Hindlimb muscle (tissue), 1 donor: ENCODE measurements at regions not wholly inside any gene's neighbourhood (a gene's known extent, or its start where the extent isn't known, plus 50 kb on each side); places are given as distances from the start of the nearest gene placed in this dataset.
A peak's percentile ranks its signal among the peaks of the same experiment; 100 is the strongest.
"Not testable (repeated sequence)": the region's sequence is repeated elsewhere in the genome, so short reads cannot be mapped to it uniquely, and the experiment has no call there.

ENCODE experiments used
- DNase-seq: peaks from one replicate; pipeline ENCODE4 v3.0.0-alpha.2; 2013

DNA sequence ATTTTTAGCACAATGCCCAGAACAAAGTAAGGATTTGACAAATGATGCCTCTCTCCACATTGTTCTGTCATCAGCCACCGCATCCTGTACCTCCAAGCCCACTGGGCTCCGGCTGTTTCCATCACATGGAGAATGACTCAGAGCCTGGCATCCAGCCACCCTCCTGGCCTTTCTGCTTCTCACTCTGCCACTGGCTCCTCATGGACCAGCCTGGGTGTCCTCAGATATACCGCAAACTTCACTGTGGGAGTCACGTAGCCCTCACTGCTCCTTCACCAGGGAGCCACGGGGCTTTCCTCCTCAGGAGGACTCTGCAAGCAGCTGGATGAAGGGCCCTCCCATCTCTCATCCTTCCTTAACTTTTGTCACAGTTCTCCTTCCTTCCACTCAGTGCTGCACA, 943.0 kb downstream of the TUBA3C start:
- not testable (repeated sequence) for DNase-seq

DNA sequence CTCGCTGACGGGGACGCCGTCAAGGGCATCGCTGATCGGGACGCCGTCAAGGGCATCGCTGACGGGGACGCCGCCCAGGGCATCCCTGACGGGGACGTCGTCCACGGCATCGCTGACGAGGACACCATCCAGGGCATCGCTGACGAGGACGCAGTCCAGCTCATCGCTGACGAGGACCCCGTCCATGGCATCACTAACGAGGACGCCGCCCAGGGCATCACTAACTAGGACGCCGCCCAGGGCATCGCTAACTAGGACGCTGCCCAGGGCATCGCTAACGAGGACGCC, 945.2 kb downstream of the TUBA3C start:
- no peak for DNase-seq

DNA sequence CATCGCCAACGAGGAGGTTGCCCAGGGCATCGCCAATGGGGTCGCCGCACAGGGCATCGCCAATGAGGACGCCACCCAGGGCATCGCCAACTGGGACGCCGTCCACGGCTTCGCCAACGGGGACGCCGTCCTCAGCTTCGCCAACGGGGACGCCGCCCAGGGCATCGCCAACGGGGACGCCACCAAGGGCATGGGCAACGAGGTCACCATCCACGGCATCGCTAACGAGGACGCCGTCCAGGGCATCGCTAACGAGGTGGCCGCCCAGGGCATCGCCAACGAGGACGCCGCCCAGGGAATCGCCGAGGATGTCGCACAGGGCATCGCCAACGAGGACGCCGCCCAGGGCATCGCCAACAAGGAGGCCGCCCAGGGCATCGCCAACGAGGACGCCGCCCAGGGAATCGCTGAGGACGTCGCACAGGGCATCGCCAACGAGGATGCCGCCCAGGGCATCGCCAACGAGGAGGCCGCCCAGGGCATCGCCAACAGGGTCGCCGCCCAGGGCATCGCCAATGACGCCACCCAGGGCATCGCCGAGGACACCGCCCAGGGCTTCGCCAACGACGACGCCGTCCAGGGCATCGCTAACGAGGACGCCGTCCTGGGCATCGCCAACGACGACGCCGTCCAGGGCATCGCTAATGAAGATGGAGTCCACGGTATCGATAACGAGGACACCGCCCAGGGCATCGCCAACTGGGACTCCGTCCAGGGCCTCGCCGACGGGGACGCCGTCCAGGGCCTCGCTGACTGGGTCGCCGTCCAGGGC, 945.7 kb downstream of the TUBA3C start:
- DNase-seq = no peak

DNA sequence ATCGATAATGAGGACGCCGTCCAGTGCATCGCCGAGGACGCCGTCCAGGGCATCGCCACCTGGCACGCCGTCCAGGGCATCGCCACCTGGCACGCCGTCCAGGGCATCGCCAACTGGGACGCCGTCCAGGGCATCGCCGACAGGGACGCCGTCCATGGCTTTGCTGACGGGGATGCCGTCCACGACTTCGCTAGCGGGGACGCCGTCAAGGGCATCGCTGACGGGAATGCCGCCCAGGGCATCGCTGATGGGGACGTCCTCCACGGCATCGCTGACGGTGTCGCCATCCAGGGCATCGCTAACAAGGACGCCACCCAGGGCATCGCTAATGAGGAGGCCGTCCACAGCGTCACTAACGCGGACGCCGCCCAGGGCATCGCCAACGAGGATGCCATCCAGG, 946.5 kb downstream of the TUBA3C start:
- DNase-seq = no peak

DNA sequence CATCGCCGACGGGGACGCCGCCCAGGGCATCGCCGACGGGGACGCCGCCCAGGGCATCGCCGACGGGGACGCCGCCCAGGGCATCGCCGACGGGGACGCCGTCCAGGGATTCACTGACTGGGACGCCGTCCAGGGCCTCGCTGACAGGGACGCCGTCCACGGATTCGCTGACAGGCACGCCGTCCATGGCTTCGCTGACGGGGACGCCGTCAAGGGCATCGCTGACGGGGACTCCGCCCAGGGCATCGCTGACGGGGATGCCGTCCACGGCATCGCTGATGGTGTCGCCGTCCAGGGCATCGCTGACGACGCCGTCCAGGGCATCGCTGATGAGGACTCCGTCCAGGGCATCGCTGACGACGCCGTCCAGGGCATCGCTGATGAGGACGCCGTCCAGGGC, 947.2 kb downstream of the TUBA3C start:
- DNase-seq = not testable (repeated sequence)

DNA sequence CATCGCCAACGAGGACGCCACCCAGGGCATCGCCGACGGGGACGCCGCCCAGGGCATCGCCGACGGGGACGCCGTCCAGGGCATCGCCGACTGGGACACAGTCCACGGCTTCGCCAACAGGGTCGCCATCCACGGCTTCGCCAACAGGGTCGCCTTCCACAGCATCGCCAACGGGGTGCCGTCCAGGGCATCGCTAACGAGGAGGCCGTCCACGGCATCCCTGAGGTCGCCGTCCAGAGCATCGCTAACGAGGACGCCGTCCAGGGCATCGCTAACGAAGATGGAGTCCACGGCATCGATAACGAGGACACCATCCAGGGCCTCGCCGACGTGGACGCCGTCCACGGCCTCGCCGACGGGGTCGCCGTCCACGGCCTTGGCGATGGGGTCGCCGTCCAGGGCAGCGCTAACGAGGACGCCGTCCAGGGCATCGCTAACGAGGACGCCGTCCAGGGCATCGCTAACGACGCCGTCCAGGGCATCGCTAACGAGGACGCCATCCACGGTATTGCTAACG, 947.8 kb downstream of the TUBA3C start:
- no peak for DNase-seq

DNA sequence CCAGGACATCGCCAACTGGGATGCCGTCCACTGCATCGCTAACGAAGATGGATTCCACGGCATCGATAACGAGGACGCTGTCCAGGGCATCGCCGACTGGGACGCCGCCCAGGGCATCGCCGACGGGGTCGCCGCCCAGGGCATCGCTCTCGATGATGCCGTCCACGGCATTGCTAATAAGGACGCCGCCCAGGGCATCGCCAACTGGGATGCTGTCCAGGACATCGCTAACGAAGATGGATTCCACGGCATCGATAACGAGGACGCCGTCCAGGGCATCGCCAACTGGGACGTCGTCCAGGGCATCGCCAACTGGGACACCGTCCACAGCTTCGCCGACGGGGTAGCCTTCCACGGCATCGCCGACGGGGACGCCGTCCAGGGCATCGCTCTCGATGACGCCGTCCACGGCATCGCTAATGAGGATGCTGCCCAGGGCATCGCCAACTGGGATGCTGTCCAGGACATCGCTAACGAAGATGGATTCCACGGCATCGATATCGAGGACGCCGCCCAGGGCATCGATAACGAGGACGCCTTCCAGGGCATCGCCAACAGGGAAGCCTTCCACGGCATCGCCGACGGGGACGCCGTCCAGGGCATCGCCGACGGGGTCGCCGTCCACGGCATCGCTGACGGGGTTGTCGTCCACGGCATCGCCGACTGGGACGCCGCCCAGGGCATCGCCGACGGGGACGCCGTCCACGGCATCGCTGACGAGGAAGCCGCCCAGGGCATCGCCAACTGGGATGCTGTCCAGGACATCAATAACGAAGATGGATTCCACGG, 948.4 kb downstream of the TUBA3C start:
- DNase-seq = no peak

DNA sequence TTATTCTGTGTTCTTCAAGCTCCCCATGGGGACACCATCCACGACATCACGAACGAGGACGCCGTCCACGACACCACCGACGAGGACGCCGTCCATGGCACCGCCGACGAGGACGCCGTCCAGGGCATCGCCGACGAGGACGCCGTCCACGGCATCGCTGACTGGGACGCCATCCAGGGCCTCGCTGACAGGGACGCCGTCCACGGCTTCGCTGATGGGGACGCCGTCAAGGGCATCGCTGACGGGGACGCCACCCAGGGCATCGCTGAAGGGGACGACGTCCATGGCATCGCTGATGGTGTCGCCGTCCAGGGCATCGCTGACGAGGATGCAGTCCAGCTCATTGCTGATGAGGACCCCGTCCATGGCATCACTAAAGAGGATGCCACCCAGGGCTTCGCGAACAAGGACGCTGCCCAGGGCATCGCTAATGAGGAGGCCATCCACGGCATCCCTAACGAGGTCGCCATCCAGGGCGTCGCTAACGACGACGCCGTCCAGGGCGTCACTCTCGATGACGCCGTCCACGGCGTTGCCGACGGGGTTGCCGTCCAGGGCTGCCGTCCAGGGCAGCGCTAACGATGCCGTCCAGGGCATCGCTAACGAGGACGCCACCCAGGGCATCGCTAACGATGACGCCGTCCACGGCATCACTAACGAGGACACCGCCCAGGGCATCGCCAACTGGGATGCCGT, 949.2 kb downstream of the TUBA3C start:
- DNase-seq = no peak

DNA sequence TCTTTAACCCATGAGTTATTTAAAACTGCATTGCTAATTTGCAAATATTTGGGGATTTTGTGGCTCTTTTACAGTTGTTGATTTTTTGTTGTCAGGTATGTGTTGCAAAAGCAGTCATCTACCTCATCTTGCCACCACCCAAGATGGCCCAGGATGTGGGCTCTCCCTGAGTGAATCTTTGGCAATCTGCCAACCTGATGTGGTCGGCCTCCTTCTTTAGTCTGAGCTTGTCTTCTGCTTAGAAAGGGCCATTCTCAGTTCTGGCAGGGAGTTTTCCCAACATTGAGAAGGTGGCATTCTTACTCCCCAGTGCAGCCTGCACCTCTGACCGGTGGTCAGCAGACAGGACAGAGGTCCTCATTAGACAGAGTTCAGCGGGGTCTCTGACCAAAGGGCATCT, 957.2 kb downstream of the TUBA3C start:
- DNase-seq = not testable (repeated sequence)

DNA sequence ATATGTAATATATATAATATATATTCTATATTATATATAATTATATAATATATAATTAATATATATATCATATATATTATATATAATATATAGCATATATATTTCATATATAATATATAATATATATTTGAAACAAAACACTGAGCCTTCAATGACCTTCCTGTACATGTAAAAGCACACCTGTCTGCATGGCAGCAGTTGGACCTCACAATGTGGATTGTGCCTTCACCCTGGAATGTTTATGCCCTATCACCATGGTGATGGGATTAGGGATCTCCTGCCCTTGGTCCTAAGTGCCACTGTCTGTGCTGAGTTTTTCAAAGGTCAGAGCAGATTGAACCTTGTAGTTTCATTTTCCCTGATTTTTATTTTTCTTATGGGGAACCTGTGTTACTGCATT, 966.9 kb downstream of the TUBA3C start:
- not testable (repeated sequence) for DNase-seq

DNA sequence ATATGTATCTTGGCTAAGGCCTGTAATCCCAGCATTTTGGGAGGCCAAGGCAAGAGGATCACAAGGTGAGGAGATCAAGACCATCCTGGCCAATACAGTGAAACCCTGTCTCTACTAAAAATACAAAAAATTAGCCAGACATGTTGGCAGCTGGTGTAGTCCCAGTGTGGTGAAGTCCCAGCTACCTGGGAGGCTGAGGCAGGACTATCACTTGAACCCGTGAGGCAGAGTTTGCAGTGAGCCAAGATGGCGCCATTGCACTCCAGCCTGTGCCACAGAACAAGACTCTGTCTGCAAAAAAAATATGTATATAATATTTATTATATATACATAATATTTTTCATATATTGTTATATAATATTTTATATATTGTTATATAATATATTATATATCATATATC, 968.1 kb downstream of the TUBA3C start:
- DNase-seq = not testable (repeated sequence)

DNA sequence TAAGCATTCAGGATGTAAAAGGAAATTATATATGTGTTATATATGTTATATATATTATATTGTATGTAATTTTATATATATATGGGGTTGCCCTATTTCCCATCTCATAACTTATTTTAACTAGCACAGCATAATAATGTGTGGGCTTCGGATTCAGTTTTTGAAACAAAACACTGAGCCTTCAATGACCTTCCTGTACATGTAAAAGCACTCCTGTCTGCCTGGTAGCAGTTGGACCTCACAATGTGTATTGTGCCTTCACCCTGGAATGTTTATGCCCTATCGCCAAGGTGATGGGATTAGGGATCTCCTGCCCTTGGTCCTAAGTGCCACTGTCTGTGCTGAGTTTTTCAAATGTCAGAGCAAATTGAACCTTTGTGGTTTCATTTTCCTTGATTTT, 968.8 kb downstream of the TUBA3C start:
- no peak for DNase-seq

DNA sequence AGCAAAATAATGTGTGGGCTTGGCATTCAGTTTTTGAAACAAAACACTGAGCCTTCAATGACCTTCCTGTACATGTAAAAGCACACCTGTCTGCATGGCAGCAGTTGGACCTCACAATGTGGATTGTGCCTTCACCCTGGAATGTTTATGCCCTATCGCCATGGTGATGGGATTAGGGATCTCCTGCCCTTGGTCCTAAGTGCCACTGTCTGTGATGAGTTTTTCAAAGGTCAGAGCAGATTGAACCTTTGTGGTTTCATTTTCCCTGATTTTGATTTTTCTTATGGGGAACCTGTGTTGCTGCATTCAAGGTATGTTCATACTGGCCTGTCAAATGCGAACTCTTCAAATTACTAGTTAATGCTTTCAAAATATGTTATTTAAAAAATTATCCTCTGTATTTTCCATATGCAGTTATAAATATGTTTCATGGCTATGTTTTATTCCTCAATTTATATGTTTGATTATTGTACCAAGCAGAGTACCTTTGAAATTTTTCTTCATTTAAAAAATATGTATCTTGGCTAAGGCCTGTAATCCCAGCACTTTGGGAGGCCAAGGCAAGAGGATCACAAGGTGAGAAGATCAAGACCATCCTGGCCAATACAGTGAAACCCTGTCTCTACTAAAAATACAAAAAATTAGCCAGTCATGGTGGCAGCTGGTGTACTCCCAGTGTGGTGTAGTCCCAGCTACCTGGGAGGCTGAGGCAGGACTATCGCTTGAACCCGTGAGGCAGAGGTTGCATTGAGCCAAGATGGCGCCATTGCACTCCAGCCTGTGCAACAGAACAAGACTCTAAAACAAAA, 969.7 kb downstream of the TUBA3C start:
- DNase-seq = peak; percentile 1

DNA sequence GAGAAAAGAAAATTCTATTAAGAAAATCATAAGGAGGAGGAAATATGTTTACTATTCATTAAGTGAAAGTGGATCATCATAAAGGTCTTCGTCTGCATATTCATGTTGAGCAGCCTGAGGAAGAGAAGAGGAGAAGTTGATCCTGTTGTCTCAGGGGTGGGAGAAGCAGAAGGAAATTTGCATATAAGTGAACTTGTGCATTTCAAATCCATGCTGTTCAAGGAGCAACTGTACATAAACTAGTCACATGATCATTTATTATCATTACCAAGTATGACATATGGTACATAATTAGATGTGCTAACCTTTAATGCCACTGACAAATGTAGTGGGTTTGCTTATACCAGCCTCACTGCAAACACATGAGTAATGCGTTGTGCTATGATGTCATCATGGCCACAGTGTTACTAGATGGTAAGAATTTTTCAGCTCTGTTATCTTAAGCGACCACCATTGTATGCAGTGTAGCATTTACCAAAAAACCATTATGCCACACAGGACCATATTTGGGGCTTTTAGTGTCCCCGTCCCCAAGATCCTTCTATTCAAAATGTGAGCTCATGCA, 976.9 kb downstream of the TUBA3C start:
- not testable (repeated sequence) for DNase-seq

DNA sequence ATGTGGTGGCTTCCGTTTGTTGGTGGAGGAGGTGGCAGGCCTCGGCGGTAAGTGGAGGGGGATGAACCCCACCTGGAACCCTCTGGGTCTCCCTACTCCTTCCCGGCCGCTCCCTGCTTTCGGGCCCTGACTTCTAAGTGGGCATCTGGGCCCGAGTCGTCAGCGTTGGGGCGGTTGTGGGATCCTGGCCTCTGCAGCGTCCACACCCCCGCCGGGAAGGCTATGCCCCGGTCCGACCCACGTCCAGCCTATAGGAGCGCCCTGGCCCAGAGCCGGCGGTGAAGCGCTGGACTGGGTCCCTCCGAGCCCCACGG, 986.3 kb downstream of the TUBA3C start:
- not testable (repeated sequence) for DNase-seq

DNA sequence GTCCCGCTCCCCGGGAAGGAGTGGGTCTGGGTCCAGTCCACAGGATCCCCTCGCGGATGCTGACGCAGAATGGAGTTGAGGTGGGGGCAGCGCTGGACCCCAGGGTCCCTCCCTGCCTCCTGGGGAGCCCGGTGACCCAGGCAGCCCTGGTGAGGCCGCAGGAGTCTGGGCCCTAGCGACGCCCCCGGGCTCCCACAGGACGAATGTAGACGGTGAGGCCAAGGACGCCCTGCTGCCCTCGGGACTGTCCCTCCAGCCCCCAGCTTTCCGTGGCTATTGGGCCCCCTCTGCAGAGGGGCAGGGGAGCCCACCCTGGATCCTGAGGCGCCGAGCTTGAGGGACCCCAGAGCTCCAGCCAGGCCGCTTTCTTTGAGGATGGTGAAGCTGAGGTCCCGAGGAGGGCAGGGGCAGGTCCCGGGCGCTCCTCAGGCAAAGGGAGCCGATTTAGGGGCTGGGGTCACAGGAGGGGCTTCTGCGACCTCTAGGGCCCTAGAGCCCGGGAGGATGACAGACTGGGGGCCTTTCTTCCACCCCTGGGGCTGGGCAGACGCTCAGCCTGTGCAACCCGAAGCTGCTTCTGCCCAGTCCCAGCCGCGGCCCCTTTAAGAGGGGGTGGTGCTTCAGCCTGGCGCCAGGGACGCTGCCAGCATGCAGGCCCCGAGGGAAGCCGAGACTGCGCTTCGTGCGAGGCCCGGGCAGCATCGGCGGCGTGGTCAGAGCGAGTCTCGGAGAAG, 986.8 kb downstream of the TUBA3C start:
- DNase-seq = not testable (repeated sequence)

DNA sequence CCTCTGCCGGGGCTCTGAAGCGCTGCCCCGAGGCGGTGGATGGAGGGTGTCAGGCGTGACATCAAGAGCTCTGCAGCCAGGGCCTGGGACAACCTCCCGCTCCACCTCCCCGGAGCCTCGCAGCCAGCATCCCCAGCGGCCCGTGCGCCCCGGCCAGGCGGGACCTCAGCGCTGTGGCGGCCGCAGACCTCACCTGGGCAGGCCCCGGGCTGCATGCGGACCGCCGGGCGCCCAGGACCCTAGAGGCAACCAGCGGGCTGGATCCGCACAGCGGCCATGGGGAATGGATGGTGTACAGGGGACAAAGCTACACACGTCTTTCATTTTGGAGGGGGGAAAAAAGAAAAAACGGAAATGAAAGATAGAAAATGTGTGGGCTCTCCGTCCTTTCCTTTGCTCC, 987.5 kb downstream of the TUBA3C start:
- not testable (repeated sequence) for DNase-seq
